Lung microvascular endothelial cell (primary cell): ENCODE measurements at regions not wholly inside any gene's neighbourhood (a gene's known extent, or its start where the extent isn't known, plus 50 kb on each side); places are given as distances from the start of the nearest gene placed in this dataset.

Source experiments
- DNase-seq, 2 donors: peaks; one replicate each; pipeline versions ENCODE4 v3.0.0 to v3.0.0-alpha.2; 2010; ENCODE audit warnings: low read depth in 2 of 2

GRCh38 chr3:124532071-124532470 is 198.2 kb upstream of the UMPS start:
- no peak for DNase-seq

- DNase-seq: no peak
Measured at GRCh38 chr3:124535306-124535705, 194.9 kb upstream of the UMPS start.

- DNase-seq: no peak
Measured at GRCh38 chr3:124540550-124541211, 189.6 kb upstream of the UMPS start.

GRCh38 chr3:124542214-124542869 is 187.9 kb upstream of the UMPS start:
- DNase-seq: no peak

GRCh38 chr3:124545891-124546290 is 184.4 kb upstream of the UMPS start:
- DNase-seq: no peak

- peak; percentile 47 to 80 for DNase-seq
Measured at GRCh38 chr3:124552224-124552623, 178.0 kb upstream of the UMPS start.

- no peak for DNase-seq
Measured at GRCh38 chr3:124553178-124553577, 177.1 kb upstream of the UMPS start.

- DNase-seq: no peak
Measured at GRCh38 chr3:124556636-124557035, 173.6 kb upstream of the UMPS start.

GRCh38 chr3:124557433-124558232 is 172.6 kb upstream of the UMPS start:
- DNase-seq: peak; percentile 34 to 75

GRCh38 chr3:124558991-124559845 is 171.0 kb upstream of the UMPS start:
- DNase-seq: peak; percentile 42 to 94

- DNase-seq: peak; percentile 78 to 87
Measured at GRCh38 chr3:124559846-124560574, 170.2 kb upstream of the UMPS start.

GRCh38 chr3:124560666-124561215 is 169.5 kb upstream of the UMPS start:
- no peak for DNase-seq

GRCh38 chr3:124562769-124563168 is 167.5 kb upstream of the UMPS start:
- DNase-seq: no peak

GRCh38 chr3:124563376-124563775 is 166.9 kb upstream of the UMPS start:
- peak in 1 of 2 donors; percentile 21 for DNase-seq

- DNase-seq: peak; percentile 78 to 87
Measured at GRCh38 chr3:124565013-124565412, 165.2 kb upstream of the UMPS start.

- DNase-seq: no peak
Measured at GRCh38 chr3:124565551-124565950, 164.7 kb upstream of the UMPS start.

- no peak for DNase-seq
Measured at GRCh38 chr3:124566701-124567100, 163.6 kb upstream of the UMPS start.

GRCh38 chr3:124567179-124567578 is 163.1 kb upstream of the UMPS start:
- DNase-seq: no peak

GRCh38 chr3:124569761-124570160 is 160.5 kb upstream of the UMPS start:
- no peak for DNase-seq

- DNase-seq: no peak
Measured at GRCh38 chr3:124570232-124570631, 160.0 kb upstream of the UMPS start.
